ENCODE measurements at regions not wholly inside any gene's neighbourhood (a gene's known extent, or its start where the extent isn't known, plus 50 kb on each side); places are given as distances from the start of the nearest gene placed in this dataset.

GRCh38 chr3:20256144-20256543, 70.1 kb upstream of the SGO1 start:
- TF ChIP-seq POLR2A (IDR thresholded peaks at IDR 0.05), result no peak
- TF ChIP-seq CTCF (IDR thresholded peaks at IDR 0.05), result no peak
- H3K4me3 ChIP-seq (ENCODE audit: low read depth, poor library complexity, severe bottlenecking), result no peak overlapping the region
- intact Hi-C loops (cut with DNase I; ENCODE audit: low total_unique reads), result no loop called here
- DNase-seq (ENCODE audit: low spot score in 2 of 2), result no peak
- WGBS, 2 donors, result 65 to 71% methylated on average over 3 of the region's 3 CpGs

- no peak for DNase-seq (ENCODE audit: low spot score in 2 of 2)
- TF ChIP-seq CTCF (IDR thresholded peaks at IDR 0.05) (no peak), POLR2A (IDR thresholded peaks at IDR 0.05) (no peak)
- 83 to 87% methylated on average over 18 of the region's 18 CpGs for WGBS, 2 donors
- no peak overlapping the region for H3K4me3 ChIP-seq (ENCODE audit: low read depth, poor library complexity, severe bottlenecking)
- intact Hi-C loops (cut with DNase I; ENCODE audit: low total_unique reads), result no loop called here
Observed at GRCh38 chr3:20254268-20255117, 68.5 kb upstream of the SGO1 start.

- TF ChIP-seq CTCF (IDR thresholded peaks at IDR 0.05) (no peak), POLR2A (IDR thresholded peaks at IDR 0.05) (no peak)
- no peak for DNase-seq (ENCODE audit: low spot score in 2 of 2)
- no peak overlapping the region for H3K4me3 ChIP-seq (ENCODE audit: low read depth, poor library complexity, severe bottlenecking)
- 100% methylated on average over 1 of the region's 1 CpG for WGBS, 2 donors
- intact Hi-C loops (cut with DNase I; ENCODE audit: low total_unique reads), result no loop called here
Observed at GRCh38 chr3:20250786-20251185, 64.8 kb upstream of the SGO1 start.

GRCh38 chr3:20250314-20250713, 64.3 kb upstream of the SGO1 start:
- 96 to 97% methylated on average over 3 of the region's 3 CpGs for WGBS, 2 donors

GRCh38 chr3:20246662-20247061, 60.7 kb upstream of the SGO1 start:
- H3K4me3 ChIP-seq (ENCODE audit: low read depth, poor library complexity, severe bottlenecking), result no peak overlapping the region
- TF ChIP-seq POLR2A (IDR thresholded peaks at IDR 0.05) (no peak), CTCF (IDR thresholded peaks at IDR 0.05) (no peak)
- DNase-seq (ENCODE audit: low spot score in 2 of 2), result no peak
- WGBS, 2 donors, result 82 to 86% methylated on average over 1 of the region's 1 CpG
- intact Hi-C loops (cut with DNase I; ENCODE audit: low total_unique reads), result no loop called here

More at GRCh38 chr3:20250314-20250713, 64.3 kb upstream of the SGO1 start:
- intact Hi-C loops (cut with DNase I; ENCODE audit: low total_unique reads), result no loop called here
- DNase-seq (ENCODE audit: low spot score in 2 of 2), result no peak
- no peak overlapping the region for H3K4me3 ChIP-seq (ENCODE audit: low read depth, poor library complexity, severe bottlenecking)
- TF ChIP-seq CTCF (IDR thresholded peaks at IDR 0.05) (no peak), POLR2A (IDR thresholded peaks at IDR 0.05) (no peak)

- 79 to 89% methylated on average over 3 of the region's 3 CpGs for WGBS, 2 donors
- no peak for DNase-seq (ENCODE audit: low spot score in 2 of 2)
- intact Hi-C loops (cut with DNase I; ENCODE audit: low total_unique reads), result no loop called here
- H3K4me3 ChIP-seq (ENCODE audit: low read depth, poor library complexity, severe bottlenecking), result no peak overlapping the region
- TF ChIP-seq CTCF (IDR thresholded peaks at IDR 0.05) (no peak), POLR2A (IDR thresholded peaks at IDR 0.05) (no peak)
Observed at GRCh38 chr3:20245781-20246180, 59.8 kb upstream of the SGO1 start.
